ENCODE measurements at regions not wholly inside any gene's neighbourhood (a gene's known extent, or its start where the extent isn't known, plus 50 kb on each side); places are given as distances from the start of the nearest gene placed in this dataset.

DNA sequence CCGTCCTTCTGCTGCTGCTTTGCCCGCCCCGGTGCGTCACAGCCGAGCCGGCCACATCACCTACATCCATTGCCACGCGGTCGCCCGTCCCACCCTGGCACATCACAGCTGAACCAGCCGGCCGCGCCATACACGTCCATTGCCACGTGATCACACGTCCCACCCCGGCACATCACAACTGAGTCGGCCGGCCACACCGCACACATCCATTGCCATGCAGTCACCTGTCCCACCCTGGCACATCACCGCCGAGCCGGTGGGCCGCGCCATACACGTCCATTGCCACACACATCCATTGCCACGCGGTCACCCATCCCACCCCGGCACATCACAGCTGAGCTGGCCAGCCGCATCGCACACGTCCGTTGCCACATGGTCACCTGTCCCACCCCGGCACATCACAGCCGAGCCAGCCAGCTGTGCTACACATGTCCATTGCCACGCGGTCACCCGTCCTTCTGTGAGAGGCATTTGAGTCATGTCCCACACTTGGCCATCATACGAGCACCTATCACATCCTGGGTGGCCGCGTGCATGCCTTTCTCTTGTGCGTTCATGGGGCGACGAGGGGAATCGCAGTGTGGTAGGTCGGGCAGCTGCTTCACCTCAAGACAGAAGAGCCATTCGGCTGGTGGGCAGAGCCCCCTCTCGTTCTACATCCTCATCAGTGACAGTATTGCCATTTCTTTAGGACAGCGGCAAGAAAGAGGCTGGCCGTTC lies 58.6 kb downstream of the JAKMIP3 start:
- no peak overlapping the region for H3K27ac ChIP-seq
- H3K4me1 ChIP-seq (ENCODE audit: low read depth) = no peaks in the 10 kb centered on the region
- H3K36me3 ChIP-seq = no peaks in the 10 kb centered on the region
- TF ChIP-seq, protein P1, sequence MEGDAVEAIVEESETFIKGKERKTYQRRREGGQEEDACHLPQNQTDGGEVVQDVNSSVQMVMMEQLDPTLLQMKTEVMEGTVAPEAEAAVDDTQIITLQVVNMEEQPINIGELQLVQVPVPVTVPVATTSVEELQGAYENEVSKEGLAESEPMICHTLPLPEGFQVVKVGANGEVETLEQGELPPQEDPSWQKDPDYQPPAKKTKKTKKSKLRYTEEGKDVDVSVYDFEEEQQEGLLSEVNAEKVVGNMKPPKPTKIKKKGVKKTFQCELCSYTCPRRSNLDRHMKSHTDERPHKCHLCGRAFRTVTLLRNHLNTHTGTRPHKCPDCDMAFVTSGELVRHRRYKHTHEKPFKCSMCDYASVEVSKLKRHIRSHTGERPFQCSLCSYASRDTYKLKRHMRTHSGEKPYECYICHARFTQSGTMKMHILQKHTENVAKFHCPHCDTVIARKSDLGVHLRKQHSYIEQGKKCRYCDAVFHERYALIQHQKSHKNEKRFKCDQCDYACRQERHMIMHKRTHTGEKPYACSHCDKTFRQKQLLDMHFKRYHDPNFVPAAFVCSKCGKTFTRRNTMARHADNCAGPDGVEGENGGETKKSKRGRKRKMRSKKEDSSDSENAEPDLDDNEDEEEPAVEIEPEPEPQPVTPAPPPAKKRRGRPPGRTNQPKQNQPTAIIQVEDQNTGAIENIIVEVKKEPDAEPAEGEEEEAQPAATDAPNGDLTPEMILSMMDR (IDR thresholded peaks at IDR 0.05; ENCODE audit: low read depth, low read length) = no peak
- no peaks in the 10 kb centered on the region for H3K9me3 ChIP-seq (ENCODE audit: low read depth)
- H3K4me3 ChIP-seq = no peak overlapping the region
- no peaks in the 10 kb centered on the region for H3K27me3 ChIP-seq
- no peak for DNase-seq (ENCODE audit: low read depth in 1 of 2, low spot score in 1 of 2)

DNA sequence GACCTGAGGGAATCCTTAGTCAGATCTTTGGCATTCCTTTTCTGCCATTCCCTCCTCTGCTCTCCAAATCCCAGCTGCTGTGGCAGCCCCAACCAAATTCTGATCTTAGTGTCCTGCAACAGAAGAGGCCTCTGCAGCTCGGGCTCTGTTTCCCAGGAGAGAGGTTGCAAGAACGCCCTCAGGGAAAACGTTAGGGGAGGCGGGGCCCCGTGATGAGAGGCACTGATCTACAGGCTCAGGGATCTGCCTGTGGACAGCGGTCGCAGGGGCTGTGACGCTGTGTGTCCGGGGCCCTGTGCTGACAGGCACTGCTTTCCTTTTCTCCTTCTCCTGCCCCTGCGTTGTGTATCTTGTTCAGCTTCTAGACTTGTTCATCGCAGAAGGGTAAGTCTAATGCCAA lies 57.3 kb upstream of the DPYSL4 start:
- H3K36me3 ChIP-seq = no peaks in the 10 kb centered on the region
- no peaks in the 10 kb centered on the region for H3K9me3 ChIP-seq (ENCODE audit: low read depth)
- TF ChIP-seq, protein P1 (IDR thresholded peaks at IDR 0.05; ENCODE audit: low read depth, low read length) = no peak
- H3K27ac ChIP-seq = no peak overlapping the region
- no peak overlapping the region for H3K4me3 ChIP-seq
- H3K4me1 ChIP-seq (ENCODE audit: low read depth) = no peaks in the 10 kb centered on the region
- DNase-seq (ENCODE audit: low read depth in 1 of 2, low spot score in 1 of 2) = peak; percentile 2 to 31
- H3K27me3 ChIP-seq = no peaks in the 10 kb centered on the region

DNA sequence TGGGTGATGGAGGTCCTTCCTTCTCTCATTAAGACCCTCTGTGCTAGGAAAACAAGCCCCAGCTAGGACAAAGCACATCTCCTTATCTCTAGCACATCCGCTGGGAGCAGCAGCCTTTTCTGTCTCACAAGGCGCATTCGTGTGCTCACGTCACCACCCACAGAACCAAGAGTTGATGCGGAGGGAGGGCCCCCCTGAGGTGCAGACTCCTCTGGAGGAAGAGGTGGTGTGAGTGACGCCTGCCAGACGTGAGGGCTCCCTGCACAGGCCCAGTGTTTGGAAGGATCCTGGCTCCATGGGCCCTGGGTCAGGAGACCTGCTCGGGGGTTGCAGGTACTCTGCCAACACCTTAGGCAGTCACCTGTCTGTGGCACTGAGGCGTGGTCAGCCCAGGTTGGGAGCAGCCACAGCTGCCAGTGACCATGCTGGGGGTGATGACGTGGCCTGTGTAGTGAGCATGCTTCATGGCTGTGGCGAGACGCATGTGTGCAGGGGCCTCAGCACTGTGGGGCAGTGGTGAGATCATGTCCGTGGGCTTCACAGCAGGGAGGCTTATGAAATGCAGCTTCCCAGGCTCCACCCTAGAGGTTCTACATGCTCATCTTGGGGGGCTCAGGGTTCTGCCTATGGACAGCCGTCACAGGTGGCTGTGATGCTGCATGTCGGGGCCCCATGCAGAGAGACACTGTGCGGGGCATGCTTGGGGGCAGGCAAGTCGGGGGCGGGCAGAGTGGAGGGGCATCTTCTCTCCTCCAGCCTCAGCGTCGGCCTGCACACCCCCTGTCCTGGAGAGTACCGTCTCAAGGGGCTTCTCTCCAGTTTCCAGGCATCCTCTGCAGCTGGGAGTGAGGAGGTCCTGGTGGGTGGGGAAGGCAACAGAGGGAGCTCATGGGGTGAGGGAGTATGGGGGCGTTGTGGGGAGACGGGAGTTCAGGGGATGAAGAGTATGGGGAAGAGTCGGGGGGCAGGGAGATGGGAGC lies 56.2 kb upstream of the DPYSL4 start:
- H3K4me3 ChIP-seq = no peak overlapping the region
- TF ChIP-seq, protein P1 (IDR thresholded peaks at IDR 0.05; ENCODE audit: low read depth, low read length) = no peak
- H3K36me3 ChIP-seq = no peaks in the 10 kb centered on the region
- H3K27ac ChIP-seq = no peak overlapping the region
- H3K9me3 ChIP-seq (ENCODE audit: low read depth) = no peaks in the 10 kb centered on the region
- DNase-seq (ENCODE audit: low read depth in 1 of 2, low spot score in 1 of 2) = no peak
- H3K27me3 ChIP-seq = no peaks in the 10 kb centered on the region
- no peaks in the 10 kb centered on the region for H3K4me1 ChIP-seq (ENCODE audit: low read depth)

DNA sequence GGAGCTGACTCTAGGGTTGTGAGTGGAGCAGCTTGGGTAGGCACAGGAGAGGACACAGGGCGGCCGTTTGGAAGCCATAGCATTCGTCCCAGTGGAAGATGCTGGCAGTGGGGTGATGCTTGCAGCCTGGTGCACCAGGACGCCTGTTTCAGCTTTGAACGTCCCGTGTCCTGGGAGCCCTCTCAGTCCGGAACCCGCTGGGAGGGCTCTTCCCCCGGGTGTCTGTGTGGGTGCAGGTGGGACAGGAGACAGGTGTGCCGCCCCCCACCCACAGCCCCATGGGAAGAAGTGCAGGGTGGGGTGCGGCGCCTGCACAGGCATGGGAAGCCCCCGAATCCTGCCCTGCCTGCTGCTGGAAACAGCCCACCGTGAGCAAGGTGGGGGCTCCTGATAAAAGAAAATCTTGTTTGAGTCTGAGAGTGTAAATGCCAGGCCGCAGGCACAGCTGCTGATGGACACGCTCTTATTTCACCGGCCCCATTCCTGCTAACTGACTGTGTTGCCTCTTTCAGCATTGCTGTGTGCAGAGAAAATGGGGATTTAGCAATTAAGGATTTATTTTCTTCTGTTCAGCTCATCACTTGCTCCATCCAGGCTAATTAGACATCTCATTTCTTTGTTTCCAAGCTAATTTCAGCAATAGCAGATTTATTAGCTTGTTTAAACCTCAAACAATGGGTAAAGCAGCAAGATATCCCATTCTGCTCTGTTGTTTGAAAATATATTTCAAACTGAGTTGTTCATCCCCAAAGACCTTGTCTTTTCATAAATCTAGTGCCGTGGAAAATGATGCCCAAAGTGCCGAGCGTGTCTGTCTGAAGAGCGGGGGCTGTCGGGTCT lies 54.9 kb upstream of the DPYSL4 start:
- DNase-seq (ENCODE audit: low read depth in 1 of 2, low spot score in 1 of 2) = no peak
- Histone ChIP-seq H3K4me1 (ENCODE audit: low read depth) (no peaks in the 10 kb centered on the region), H3K27me3 (no peaks in the 10 kb centered on the region), H3K36me3 (no peaks in the 10 kb centered on the region), H3K9me3 (ENCODE audit: low read depth) (no peaks in the 10 kb centered on the region), H3K4me3 (no peak overlapping the region), H3K27ac (no peak overlapping the region)
- TF ChIP-seq, protein P1 (IDR thresholded peaks at IDR 0.05; ENCODE audit: low read depth, low read length) = no peak

DNA sequence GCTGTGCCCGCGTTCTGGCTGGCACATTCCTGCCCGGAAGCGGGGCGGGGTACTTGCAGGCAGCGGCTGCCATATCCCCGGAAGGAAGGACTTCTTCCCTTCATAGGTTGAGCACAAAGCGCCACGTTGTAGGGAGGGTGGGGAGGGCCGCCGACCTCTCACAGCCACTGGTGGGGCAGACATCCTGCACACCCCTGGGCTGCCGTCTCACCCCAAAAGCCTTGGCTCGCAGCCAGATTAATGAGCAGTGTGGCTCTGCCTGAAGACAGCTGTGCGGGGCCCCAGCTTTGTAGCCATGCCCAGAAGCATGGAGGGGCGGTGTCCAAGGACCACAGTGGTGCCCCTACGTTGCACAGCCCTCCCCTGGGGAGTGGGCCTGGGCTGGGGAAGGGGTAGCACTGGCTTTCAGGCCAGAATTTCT lies 54.3 kb upstream of the DPYSL4 start:
- no peaks in the 10 kb centered on the region for H3K27me3 ChIP-seq
- no peak overlapping the region for H3K4me3 ChIP-seq
- H3K4me1 ChIP-seq (ENCODE audit: low read depth) = no peaks in the 10 kb centered on the region
- DNase-seq (ENCODE audit: low read depth in 1 of 2, low spot score in 1 of 2) = no peak
- H3K27ac ChIP-seq = no peak overlapping the region
- H3K9me3 ChIP-seq (ENCODE audit: low read depth) = no peaks in the 10 kb centered on the region
- no peaks in the 10 kb centered on the region for H3K36me3 ChIP-seq
- TF ChIP-seq, protein P1 (IDR thresholded peaks at IDR 0.05; ENCODE audit: low read depth, low read length) = no peak
